ENCODE measurements at regions not wholly inside any gene's neighbourhood (a gene's known extent, or its start where the extent isn't known, plus 50 kb on each side); places are given as distances from the start of the nearest gene placed in this dataset.
"Not testable (repeated sequence)": the region's sequence is repeated elsewhere in the genome, so short reads cannot be mapped to it uniquely, and the experiment has no call there.

GRCh38 chr7:37590824-37591223 is 92.7 kb upstream of the GPR141 start:
- Histone ChIP-seq H3K4me1 (ENCODE audit: control insufficient read depth, insufficient read depth, low read length) (no peaks in the 10 kb centered on the region), H3K9me3 (ENCODE audit: control insufficient read depth, insufficient read depth, low read length) (peaks cover 1% of the 10 kb centered on the region), H3K4me3 (ENCODE audit: low read depth, low read length) (no peak overlapping the region), H3K36me3 (ENCODE audit: control insufficient read depth, insufficient read depth, low read length) (no peaks in the 10 kb centered on the region), H3K27me3 (ENCODE audit: control insufficient read depth, insufficient read depth, low read length) (no peaks in the 10 kb centered on the region), H3K27ac (ENCODE audit: low read depth, low read length) (no peak overlapping the region)
- no CpG with 5 or more reads among the region's 4 CpGs for WGBS (ENCODE audit: insufficient coverage)
- DNase-seq (ENCODE audit: low read depth in 4 of 6, low spot score in 6 of 6): no peak

DNA sequence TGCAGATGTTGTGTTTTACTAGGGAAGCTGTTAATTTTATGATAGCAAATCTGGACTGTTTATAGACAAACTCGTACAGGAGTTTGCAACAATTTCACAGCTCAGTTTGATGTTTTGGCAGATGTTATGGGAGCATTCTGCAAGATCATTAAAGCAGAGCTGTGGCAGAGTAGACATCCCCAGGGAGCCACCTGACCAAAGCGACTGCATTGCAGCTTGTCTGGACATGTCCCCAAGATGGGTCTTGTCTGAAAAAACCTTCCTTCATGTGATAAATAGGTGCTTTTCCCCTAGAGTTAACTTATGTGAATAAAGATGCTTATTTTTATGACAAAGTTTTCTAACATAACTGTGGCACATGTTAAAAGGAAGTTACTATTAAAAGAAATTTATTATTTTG is 91.2 kb upstream of the GPR141 start:
- peak in 1 of 6 donors; percentile 2 for DNase-seq (ENCODE audit: low read depth in 4 of 6, low spot score in 6 of 6)
- no peak overlapping the region for H3K27ac ChIP-seq (ENCODE audit: low read depth, low read length)
- H3K36me3 ChIP-seq (ENCODE audit: control insufficient read depth, insufficient read depth, low read length): no peaks in the 10 kb centered on the region
- H3K27me3 ChIP-seq (ENCODE audit: control insufficient read depth, insufficient read depth, low read length): no peaks in the 10 kb centered on the region
- WGBS (ENCODE audit: insufficient coverage): 82% methylated on average over 1 of the region's 2 CpGs
- no peak overlapping the region for H3K4me3 ChIP-seq (ENCODE audit: low read depth, low read length)
- no peaks in the 10 kb centered on the region for H3K4me1 ChIP-seq (ENCODE audit: control insufficient read depth, insufficient read depth, low read length)
- peaks cover 1% of the 10 kb centered on the region for H3K9me3 ChIP-seq (ENCODE audit: control insufficient read depth, insufficient read depth, low read length)

- WGBS (ENCODE audit: insufficient coverage): no CpG with 5 or more reads among the region's 1 CpG
- Histone ChIP-seq H3K4me1 (ENCODE audit: control insufficient read depth, insufficient read depth, low read length) (no peaks in the 10 kb centered on the region), H3K9me3 (ENCODE audit: control insufficient read depth, insufficient read depth, low read length) (peaks cover 1% of the 10 kb centered on the region), H3K4me3 (ENCODE audit: low read depth, low read length) (no peak overlapping the region), H3K36me3 (ENCODE audit: control insufficient read depth, insufficient read depth, low read length) (no peaks in the 10 kb centered on the region), H3K27me3 (ENCODE audit: control insufficient read depth, insufficient read depth, low read length) (no peaks in the 10 kb centered on the region), H3K27ac (ENCODE audit: low read depth, low read length) (no peak overlapping the region)
- DNase-seq (ENCODE audit: low read depth in 4 of 6, low spot score in 6 of 6): no peak
Measured at GRCh38 chr7:37594602-37595001, 89.0 kb upstream of the GPR141 start.

DNA sequence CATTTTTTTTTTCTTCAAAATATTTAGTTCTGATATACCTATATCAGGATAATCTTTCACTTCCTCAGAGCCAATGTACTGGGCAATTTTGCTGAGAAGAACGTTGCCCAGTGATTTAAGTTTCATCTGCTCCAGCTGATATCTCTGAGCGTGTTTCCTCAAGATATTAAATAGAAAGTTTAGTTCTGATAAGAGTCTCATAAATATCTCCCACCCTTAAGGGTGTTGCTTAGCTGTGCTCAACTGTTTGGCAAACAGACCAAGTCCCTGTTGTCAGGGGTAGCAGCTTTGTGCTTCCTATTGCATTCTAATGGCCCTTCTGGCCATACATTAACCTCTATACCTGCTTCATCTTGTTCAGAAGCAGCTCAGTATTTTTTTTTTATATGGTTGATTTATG is 84.7 kb upstream of the GPR141 start:
- DNase-seq (ENCODE audit: low read depth in 4 of 6, low spot score in 6 of 6): no peak
- Histone ChIP-seq H3K27ac (ENCODE audit: low read depth, low read length) (no peak overlapping the region), H3K9me3 (ENCODE audit: control insufficient read depth, insufficient read depth, low read length) (peaks cover 1% of the 10 kb centered on the region), H3K27me3 (ENCODE audit: control insufficient read depth, insufficient read depth, low read length) (no peaks in the 10 kb centered on the region), H3K4me3 (ENCODE audit: low read depth, low read length) (no peak overlapping the region), H3K36me3 (ENCODE audit: control insufficient read depth, insufficient read depth, low read length) (no peaks in the 10 kb centered on the region), H3K4me1 (ENCODE audit: control insufficient read depth, insufficient read depth, low read length) (no peaks in the 10 kb centered on the region)
- WGBS (ENCODE audit: insufficient coverage): no CpG with 5 or more reads among the region's 2 CpGs

GRCh38 chr7:37601321-37601720 is 82.2 kb upstream of the GPR141 start:
- no peak overlapping the region for H3K4me3 ChIP-seq (ENCODE audit: low read depth, low read length)
- no peak overlapping the region for H3K27ac ChIP-seq (ENCODE audit: low read depth, low read length)
- no peak for DNase-seq (ENCODE audit: low read depth in 4 of 6, low spot score in 6 of 6)
- no peaks in the 10 kb centered on the region for H3K9me3 ChIP-seq (ENCODE audit: control insufficient read depth, insufficient read depth, low read length)
- H3K4me1 ChIP-seq (ENCODE audit: control insufficient read depth, insufficient read depth, low read length): no peaks in the 10 kb centered on the region
- WGBS (ENCODE audit: insufficient coverage): 75% methylated on average over 1 of the region's 6 CpGs
- H3K27me3 ChIP-seq (ENCODE audit: control insufficient read depth, insufficient read depth, low read length): no peaks in the 10 kb centered on the region
- no peaks in the 10 kb centered on the region for H3K36me3 ChIP-seq (ENCODE audit: control insufficient read depth, insufficient read depth, low read length)

- no peaks in the 10 kb centered on the region for H3K9me3 ChIP-seq (ENCODE audit: control insufficient read depth, insufficient read depth, low read length)
- DNase-seq (ENCODE audit: low read depth in 4 of 6, low spot score in 6 of 6): no peak
- H3K27ac ChIP-seq (ENCODE audit: low read depth, low read length): no peak overlapping the region
- no CpG with 5 or more reads among the region's 1 CpG for WGBS (ENCODE audit: insufficient coverage)
- no peaks in the 10 kb centered on the region for H3K4me1 ChIP-seq (ENCODE audit: control insufficient read depth, insufficient read depth, low read length)
- H3K4me3 ChIP-seq (ENCODE audit: low read depth, low read length): no peak overlapping the region
- no peaks in the 10 kb centered on the region for H3K27me3 ChIP-seq (ENCODE audit: control insufficient read depth, insufficient read depth, low read length)
- H3K36me3 ChIP-seq (ENCODE audit: control insufficient read depth, insufficient read depth, low read length): no peaks in the 10 kb centered on the region
Measured at GRCh38 chr7:37604078-37604477, 79.5 kb upstream of the GPR141 start.

DNA sequence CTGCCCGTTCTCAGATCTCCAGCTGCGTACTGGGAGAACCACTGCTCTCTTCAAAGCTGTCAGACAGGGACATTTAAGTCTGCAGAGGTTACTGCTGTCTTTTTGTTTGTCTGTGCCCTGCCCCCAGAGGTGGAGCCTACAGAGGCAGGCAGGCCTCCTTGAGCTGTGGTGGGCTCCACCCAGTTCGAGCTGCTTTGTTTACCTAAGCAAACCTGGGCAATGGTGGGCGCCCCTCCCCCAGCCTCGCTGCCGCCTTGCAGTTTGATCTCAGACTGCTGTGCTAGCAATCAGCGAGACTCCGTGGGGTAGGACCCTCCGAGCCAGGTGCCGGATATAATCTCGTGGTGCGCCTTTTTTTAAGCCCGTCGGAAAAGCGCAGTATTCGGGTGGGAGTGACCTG is 66.2 kb upstream of the GPR141 start:
- not testable (repeated sequence) for H3K27me3 ChIP-seq (ENCODE audit: control insufficient read depth, insufficient read depth, low read length); H3K36me3 ChIP-seq (ENCODE audit: control insufficient read depth, insufficient read depth, low read length); H3K9me3 ChIP-seq (ENCODE audit: control insufficient read depth, insufficient read depth, low read length); H3K4me3 ChIP-seq (ENCODE audit: low read depth, low read length); H3K27ac ChIP-seq (ENCODE audit: low read depth, low read length); DNase-seq (ENCODE audit: low read depth in 4 of 6, low spot score in 6 of 6); H3K4me1 ChIP-seq (ENCODE audit: control insufficient read depth, insufficient read depth, low read length)
- 95% methylated on average over 11 of the region's 16 CpGs for WGBS (ENCODE audit: insufficient coverage)

DNA sequence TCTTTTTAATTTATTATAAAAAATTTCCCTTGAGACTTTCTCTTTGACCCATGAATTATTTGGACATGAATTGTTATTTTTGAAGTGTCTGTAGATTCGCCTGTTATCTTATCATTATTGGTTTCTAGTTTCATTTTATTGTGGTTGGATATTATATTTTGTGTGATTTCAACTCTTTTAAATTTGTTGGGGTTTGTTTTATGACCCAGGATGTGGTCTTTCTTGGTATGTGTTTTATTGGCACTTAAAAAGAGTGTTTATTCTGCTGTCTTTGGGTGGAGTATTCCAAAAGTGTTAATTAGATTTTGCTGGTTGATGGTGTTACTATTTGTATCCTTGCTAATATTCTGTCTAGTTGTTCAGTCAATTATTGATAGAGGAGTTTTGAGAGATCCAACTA is 50.5 kb upstream of the GPR141 start:
- H3K4me1 ChIP-seq (ENCODE audit: control insufficient read depth, insufficient read depth, low read length): no peaks in the 10 kb centered on the region
- no peaks in the 10 kb centered on the region for H3K36me3 ChIP-seq (ENCODE audit: control insufficient read depth, insufficient read depth, low read length)
- no CpG with 5 or more reads among the region's 1 CpG for WGBS (ENCODE audit: insufficient coverage)
- no peaks in the 10 kb centered on the region for H3K27me3 ChIP-seq (ENCODE audit: control insufficient read depth, insufficient read depth, low read length)
- no peak overlapping the region for H3K27ac ChIP-seq (ENCODE audit: low read depth, low read length)
- no peak for DNase-seq (ENCODE audit: low read depth in 4 of 6, low spot score in 6 of 6)
- no peak overlapping the region for H3K4me3 ChIP-seq (ENCODE audit: low read depth, low read length)
- H3K9me3 ChIP-seq (ENCODE audit: control insufficient read depth, insufficient read depth, low read length): peaks cover 6% of the 10 kb centered on the region
